ENCODE measurements at regions not wholly inside any gene's neighbourhood (a gene's known extent, or its start where the extent isn't known, plus 50 kb on each side); places are given as distances from the start of the nearest gene placed in this dataset.

GRCh38 chr2:134190062-134190806 is 63.6 kb upstream of the MGAT5 start:
- no peak for DNase-seq (ENCODE audit: low spot score)
- in situ Hi-C loops (cut with HindIII; ENCODE audit: low sequenced_read_pairs), result no loop called here

- in situ Hi-C loops (cut with HindIII; ENCODE audit: low sequenced_read_pairs), result no loop called here
- peak; percentile 42 for DNase-seq (ENCODE audit: low spot score)
Measured at GRCh38 chr2:134190807-134191203, 63.1 kb upstream of the MGAT5 start.

GRCh38 chr2:134191835-134192234 is 62.0 kb upstream of the MGAT5 start:
- DNase-seq (ENCODE audit: low spot score), result no peak
- in situ Hi-C loops (cut with HindIII; ENCODE audit: low sequenced_read_pairs), result no loop called here

GRCh38 chr2:134193006-134193405 is 60.9 kb upstream of the MGAT5 start:
- DNase-seq (ENCODE audit: low spot score), result no peak
- in situ Hi-C loops (cut with HindIII; ENCODE audit: low sequenced_read_pairs), result no loop called here

GRCh38 chr2:134194519-134194918 is 59.4 kb upstream of the MGAT5 start:
- in situ Hi-C loops (cut with HindIII; ENCODE audit: low sequenced_read_pairs), result no loop called here
- DNase-seq (ENCODE audit: low spot score), result no peak

DNA sequence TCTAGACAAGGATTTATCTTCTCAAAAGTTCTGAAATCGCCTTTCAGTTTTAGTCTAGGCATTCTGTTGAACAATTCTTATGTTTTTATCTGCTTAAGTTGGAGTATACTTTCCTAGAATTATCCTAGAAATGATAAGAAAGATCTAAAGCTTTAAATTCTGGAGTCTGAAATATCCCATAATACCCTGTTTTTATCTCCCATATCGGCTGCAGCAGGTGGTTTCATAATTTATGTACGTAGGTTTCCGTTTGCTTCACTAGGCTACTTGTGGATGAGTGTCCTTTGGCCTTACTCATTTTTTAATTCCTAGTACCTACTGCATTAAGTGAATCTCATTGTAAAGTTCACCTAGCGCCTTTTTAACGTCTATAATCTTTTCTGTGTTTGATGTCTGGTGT is 58.5 kb upstream of the MGAT5 start:
- DNase-seq (ENCODE audit: low spot score), result no peak
- in situ Hi-C loops (cut with HindIII; ENCODE audit: low sequenced_read_pairs), result no loop called here

- in situ Hi-C loops (cut with HindIII; ENCODE audit: low sequenced_read_pairs), result no loop called here
Measured at GRCh38 chr2:134197445-134197844, 56.4 kb upstream of the MGAT5 start.

DNA sequence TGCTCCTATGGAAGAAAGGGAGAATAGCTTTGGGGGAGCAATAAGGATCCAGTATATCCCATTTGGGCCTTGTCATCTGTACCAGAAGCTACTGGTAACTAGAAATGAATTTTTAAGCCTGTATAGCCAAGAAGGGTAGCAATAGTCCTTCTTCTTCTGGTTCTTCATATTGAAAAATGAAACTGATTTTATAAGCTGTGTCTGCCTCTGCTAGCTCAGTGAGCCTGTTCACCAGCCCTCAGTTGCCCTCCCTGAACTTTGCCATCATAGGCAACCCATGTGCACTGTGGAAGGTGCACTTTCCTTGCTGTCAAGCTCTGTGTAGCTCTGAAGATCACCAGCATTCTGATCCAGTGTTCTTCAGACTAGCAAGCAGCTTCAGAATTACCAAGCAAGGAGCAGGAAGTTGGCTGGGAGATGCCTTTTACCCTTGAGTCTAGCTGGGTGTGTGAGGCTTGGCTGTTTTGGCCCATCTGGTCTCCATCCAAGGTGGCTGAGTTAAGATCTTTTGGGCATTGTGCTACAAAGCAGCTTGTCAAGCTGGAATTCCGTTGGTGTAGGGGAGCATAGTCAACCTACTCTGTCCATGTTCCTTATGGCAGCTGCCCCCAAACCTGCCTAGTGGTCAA is 55.8 kb upstream of the MGAT5 start:
- no peak for DNase-seq (ENCODE audit: low spot score)
- in situ Hi-C loops (cut with HindIII; ENCODE audit: low sequenced_read_pairs), result no loop called here

More at GRCh38 chr2:134197445-134197844, 56.4 kb upstream of the MGAT5 start:
- DNase-seq (ENCODE audit: low spot score), result no peak

GRCh38 chr2:134199123-134199522 is 54.7 kb upstream of the MGAT5 start:
- DNase-seq (ENCODE audit: low spot score), result no peak
- in situ Hi-C loops (cut with HindIII; ENCODE audit: low sequenced_read_pairs), result no loop called here

DNA sequence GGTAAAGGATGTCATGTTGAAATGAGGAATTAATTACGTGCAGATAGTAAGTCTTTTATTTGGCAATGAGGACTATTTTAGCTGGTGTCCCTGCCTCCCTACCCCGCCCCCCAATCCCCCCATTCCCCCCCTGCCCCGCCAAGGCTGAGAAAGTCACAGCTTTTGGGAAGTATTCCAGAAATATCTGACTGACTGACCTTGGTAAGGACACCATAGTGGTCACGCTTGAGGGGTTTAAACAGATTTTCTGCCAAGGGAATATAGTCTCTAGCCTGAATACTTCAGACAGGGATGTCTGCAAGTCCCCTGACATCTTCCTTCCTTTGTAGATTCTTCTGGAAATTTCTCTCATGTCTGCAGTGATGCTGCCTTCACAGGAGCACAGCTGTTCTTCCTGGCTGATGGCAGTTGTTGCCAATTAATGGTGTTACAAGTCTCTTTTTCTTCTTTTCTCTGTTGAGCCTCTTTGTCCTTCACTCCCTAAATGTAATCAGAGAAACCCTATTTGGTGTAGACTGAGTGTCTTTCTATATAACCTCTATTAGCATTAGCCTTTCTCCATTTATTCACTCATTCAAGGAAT is 53.7 kb upstream of the MGAT5 start:
- in situ Hi-C loops (cut with HindIII; ENCODE audit: low sequenced_read_pairs), result no loop called here
- no peak for DNase-seq (ENCODE audit: low spot score)

DNA sequence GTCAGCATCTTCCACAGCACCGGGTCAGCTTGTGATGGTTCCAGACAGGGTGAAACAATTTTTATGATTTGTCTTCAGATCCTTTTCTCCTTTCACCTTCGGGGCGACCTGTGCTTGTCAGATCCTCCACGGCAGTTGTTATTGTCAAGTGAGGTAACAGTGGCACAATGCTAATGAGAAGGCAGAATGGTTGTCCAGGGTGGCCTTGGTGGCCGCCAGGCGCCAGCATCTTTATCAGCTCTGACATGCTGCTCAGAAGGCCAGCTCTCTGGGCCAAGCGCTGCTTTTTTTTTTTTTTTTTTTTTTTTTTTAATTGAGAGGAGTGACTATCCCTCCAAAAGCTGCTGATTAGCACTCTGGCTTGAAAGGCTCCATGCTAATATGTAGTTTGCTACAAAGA is 52.3 kb upstream of the MGAT5 start:
- peak; percentile 40 for DNase-seq (ENCODE audit: low spot score)
- in situ Hi-C loops (cut with HindIII; ENCODE audit: low sequenced_read_pairs), result no loop called here

DNA sequence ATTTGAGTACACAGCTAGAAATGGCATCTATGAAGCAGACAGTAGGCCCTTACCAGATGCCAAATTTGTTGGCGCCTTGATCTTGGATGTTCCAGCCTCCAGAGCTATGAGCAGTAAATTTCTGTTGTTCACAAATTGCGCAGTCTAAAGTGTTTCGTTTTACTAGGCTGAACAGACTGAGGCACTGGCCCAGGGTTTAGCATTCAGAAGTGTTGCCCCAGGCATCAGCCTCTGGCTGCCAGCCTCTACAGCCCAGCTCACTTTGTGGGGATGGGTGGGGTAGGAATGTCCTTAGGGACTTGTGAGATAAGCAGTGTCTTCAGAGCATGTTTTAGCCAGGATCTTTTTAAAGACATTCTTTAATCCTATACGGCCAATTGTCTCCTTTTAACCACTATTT is 51.5 kb upstream of the MGAT5 start:
- in situ Hi-C loops (cut with HindIII; ENCODE audit: low sequenced_read_pairs), result no loop called here
- DNase-seq (ENCODE audit: low spot score), result no peak

DNA sequence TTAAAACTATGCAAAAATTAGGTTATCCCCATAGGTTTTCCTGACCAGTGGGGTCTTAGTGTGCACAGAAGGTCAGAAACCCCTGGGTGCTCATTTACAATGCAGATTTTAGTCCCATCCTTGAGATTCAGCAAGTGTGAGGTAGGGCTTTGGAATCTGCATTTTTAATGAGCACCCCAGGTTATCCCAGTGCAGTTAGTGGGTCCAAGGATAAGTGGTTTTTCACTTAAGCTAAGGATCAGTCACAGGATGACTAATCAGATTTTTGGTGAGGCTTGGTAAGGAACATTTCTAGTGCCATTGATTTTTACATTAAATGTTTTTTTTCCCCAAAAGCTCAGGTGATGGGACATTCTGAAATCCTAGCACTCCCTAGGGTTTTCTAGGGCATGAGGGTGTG is 50.7 kb upstream of the MGAT5 start:
- in situ Hi-C loops (cut with HindIII; ENCODE audit: low sequenced_read_pairs), result no loop called here
- DNase-seq (ENCODE audit: low spot score), result no peak

Measured in G401 (cell line).